Peyer's patch (tissue), 4 donors: ENCODE measurements at regions not wholly inside any gene's neighbourhood (a gene's known extent, or its start where the extent isn't known, plus 50 kb on each side); places are given as distances from the start of the nearest gene placed in this dataset.
"Not testable (repeated sequence)": the region's sequence is repeated elsewhere in the genome, so short reads cannot be mapped to it uniquely, and the experiment has no call there.

Source experiments
- DNase-seq, 3 donors: peaks; one replicate each; pipeline ENCODE4 v3.0.0-alpha.2; 2017 to 2019
- H3K27ac ChIP-seq, 4 donors: fragments of 200-600 bp; sonication (generic); one replicate each; pipeline ENCODE4 v1.5.1; 2016 to 2019
- H3K27me3 ChIP-seq, 2 donors: fragments of 200-600 bp; sonication (generic); one replicate each; pipeline ENCODE4 v1.5.1; 2019
- H3K36me3 ChIP-seq, 3 donors: fragments of 200-600 bp; sonication (generic); one replicate each; pipeline ENCODE4 v1.5.1; 2016 to 2019
- H3K4me1 ChIP-seq, 4 donors: fragments of 200-600 bp; sonication (generic); one replicate each; pipeline ENCODE4 v1.5.1; 2016 to 2019
- H3K4me3 ChIP-seq, 4 donors: fragments of 200-600 bp; sonication (generic); 1 replicate in 3 of 4; 2 replicates in 1 of 4; pipeline ENCODE4 v1.5.1; 2016 to 2019; ENCODE audit warnings: mild to moderate bottlenecking in 1 of 4
- H3K9me3 ChIP-seq, 4 donors: fragments of 200-600 bp; sonication (generic); one replicate each; pipeline ENCODE4 v1.5.1; 2016 to 2019; ENCODE audit warnings: mild to moderate bottlenecking in 1 of 4
- CTCF ChIP-seq, 6 experiments: fragments of 450-650 bp in 4 of 6; fragments of 200-600 bp in 2 of 6; sonication (generic) in 1 of 6; IDR thresholded peaks; one replicate each; pipeline ENCODE4 v1.5.1; 2017 to 2019; ENCODE audit warnings: antibody characterized with exemption in 6 of 6, mild to moderate bottlenecking in 3 of 6, moderate library complexity in 1 of 6
- POLR2A ChIP-seq, 2 donors: fragments of 450-650 bp; IDR thresholded peaks; one replicate each; pipeline ENCODE4 v1.5.1; 2017; ENCODE audit warnings: antibody characterized with exemption in 2 of 2, mild to moderate bottlenecking in 2 of 2, moderate library complexity in 2 of 2

GRCh38 chr9:85824949-85825348 lies 83.2 kb upstream of the AGTPBP1 start:
- not testable (repeated sequence) for DNase-seq, H3K4me1 ChIP-seq, H3K27ac ChIP-seq, H3K27me3 ChIP-seq, H3K9me3 ChIP-seq, H3K4me3 ChIP-seq
- peaks cover 0 to 13% (median 0%) of the 10 kb centered on the region in 3 donors for H3K36me3 ChIP-seq
- peak in 2 of 6 experiments; percentile 4 to 20 for TF ChIP-seq CTCF (IDR thresholded peaks at IDR 0.05)

DNA sequence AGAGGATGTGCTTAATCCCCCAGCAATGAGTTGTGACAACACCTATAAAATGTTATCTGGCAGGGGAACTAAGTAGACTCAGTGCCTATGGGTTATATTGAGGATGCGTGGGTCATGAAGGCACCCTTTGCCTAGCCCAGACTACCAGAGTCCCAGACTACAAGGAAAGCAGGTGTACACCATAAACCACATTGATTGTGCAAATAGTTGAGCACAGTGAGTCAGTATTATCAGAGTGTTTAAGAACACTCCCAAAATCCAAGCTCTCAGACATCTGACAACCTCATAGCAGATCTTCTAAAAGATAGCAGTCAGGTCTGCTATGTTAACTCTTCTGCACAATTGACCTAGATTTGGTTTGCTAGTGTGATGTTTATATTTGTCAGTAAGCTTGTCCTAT lies 92.8 kb upstream of the AGTPBP1 start:
- H3K4me3 ChIP-seq, DNase-seq, H3K9me3 ChIP-seq, H3K4me1 ChIP-seq, H3K36me3 ChIP-seq, H3K27me3 ChIP-seq, H3K27ac ChIP-seq: not testable (repeated sequence)

DNA sequence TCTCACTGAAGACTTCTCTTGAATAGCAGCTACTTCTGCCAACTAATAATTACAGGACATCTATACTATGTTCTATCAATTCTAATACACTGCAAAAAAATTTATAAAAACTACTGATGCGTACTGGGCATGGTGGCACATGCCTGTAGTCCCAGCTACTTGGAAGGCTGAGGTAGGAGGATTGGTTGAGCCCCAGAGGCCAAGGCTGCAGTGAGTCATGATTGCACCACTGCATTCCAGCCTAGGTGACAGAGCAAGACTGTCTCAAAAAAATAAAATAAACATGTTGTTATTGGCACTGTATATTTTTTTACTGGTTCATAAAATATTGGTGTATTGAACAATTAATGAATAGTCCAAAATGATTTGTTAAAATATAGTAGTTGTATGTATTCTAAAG lies 97.0 kb upstream of the NAA35 start:
- not testable (repeated sequence) for H3K4me3 ChIP-seq, H3K27ac ChIP-seq, DNase-seq, H3K9me3 ChIP-seq, H3K27me3 ChIP-seq, H3K4me1 ChIP-seq
- peaks cover 0 to 32% (median 0%) of the 10 kb centered on the region in 3 donors for H3K36me3 ChIP-seq

- H3K4me3 ChIP-seq, H3K27ac ChIP-seq, DNase-seq, H3K4me1 ChIP-seq, H3K27me3 ChIP-seq, H3K9me3 ChIP-seq: not testable (repeated sequence)
- peaks cover 0 to 15% (median 0%) of the 10 kb centered on the region in 3 donors for H3K36me3 ChIP-seq
These were observed 93.2 kb upstream of the NAA35 start for GRCh38 chr9:85847782-85848181.

DNA sequence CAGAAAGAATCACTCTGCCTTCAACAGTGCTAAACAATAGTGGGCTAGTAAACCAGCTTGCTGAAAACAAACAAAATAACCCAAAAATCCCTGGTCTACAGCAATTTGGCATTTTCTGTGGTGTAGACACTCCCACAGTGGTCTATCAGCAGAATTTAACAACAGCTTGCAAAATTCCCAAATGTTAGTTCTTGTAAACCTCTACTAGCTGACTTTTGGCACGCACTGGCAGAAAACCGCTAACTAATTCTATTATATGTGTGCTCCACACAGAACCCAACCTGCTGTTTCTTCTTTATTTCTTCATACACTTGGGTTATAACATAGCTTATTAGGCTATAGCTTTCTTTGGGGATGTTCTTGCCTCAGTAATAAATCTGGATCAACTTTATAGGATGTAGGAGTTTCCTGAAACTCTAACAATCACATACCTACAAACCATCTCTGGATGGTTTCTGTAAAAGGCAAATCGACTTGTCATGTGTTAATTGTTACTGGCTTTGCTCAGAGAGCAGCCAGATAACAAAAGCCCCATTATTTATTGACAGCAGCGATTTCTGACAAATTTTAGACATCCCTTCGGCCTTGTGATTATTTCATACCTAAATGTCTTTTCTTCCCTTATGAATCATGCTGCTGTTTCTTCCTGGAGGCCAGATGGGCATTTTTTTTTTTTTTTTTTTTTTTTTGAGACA lies 82.7 kb upstream of the NAA35 start:
- no peaks in the 10 kb centered on the region for H3K36me3 ChIP-seq
- DNase-seq, result no peak
- no peaks in the 10 kb centered on the region for H3K9me3 ChIP-seq
- no peaks in the 10 kb centered on the region for H3K4me1 ChIP-seq
- no peaks in the 10 kb centered on the region for H3K27me3 ChIP-seq
- TF ChIP-seq CTCF (IDR thresholded peaks at IDR 0.05) (no peak), POLR2A (IDR thresholded peaks at IDR 0.05) (no peak)
- no peak overlapping the region for H3K27ac ChIP-seq
- H3K4me3 ChIP-seq, result no peak overlapping the region

GRCh38 chr9:85859765-85860164 lies 81.2 kb upstream of the NAA35 start:
- H3K4me1 ChIP-seq, result no peaks in the 10 kb centered on the region
- TF ChIP-seq POLR2A (IDR thresholded peaks at IDR 0.05) (no peak), CTCF (IDR thresholded peaks at IDR 0.05) (no peak)
- no peaks in the 10 kb centered on the region for H3K27me3 ChIP-seq
- no peaks in the 10 kb centered on the region for H3K9me3 ChIP-seq
- no peak for DNase-seq
- no peak overlapping the region for H3K27ac ChIP-seq
- H3K36me3 ChIP-seq, result no peaks in the 10 kb centered on the region
- no peak overlapping the region for H3K4me3 ChIP-seq

- not testable (repeated sequence) for H3K27ac ChIP-seq, H3K4me3 ChIP-seq, H3K9me3 ChIP-seq, H3K36me3 ChIP-seq, H3K4me1 ChIP-seq, DNase-seq, H3K27me3 ChIP-seq
These were observed 79.1 kb upstream of the NAA35 start for GRCh38 chr9:85861882-85862281.

GRCh38 chr9:85863875-85864274 lies 77.1 kb upstream of the NAA35 start:
- no peak for DNase-seq
- Histone ChIP-seq H3K27me3 (no peaks in the 10 kb centered on the region), H3K4me3 (no peak overlapping the region), H3K9me3 (no peaks in the 10 kb centered on the region), H3K4me1 (no peaks in the 10 kb centered on the region), H3K36me3 (no peaks in the 10 kb centered on the region), H3K27ac (no peak overlapping the region)
- TF ChIP-seq CTCF (IDR thresholded peaks at IDR 0.05), result no peak
- TF ChIP-seq POLR2A (IDR thresholded peaks at IDR 0.05), result no peak
